Stimulated activated CD8-positive, alpha-beta memory T cell treated with anti-CD3 and anti-CD28 coated beads, Interleukin-15, amount 100 ng/mL, for 48 hours (primary cell): ENCODE measurements at regions not wholly inside any gene's neighbourhood (a gene's known extent, or its start where the extent isn't known, plus 50 kb on each side); places are given as distances from the start of the nearest gene placed in this dataset.

Experiments used
- DNase-seq, 2 donors: peaks; one replicate each; pipeline ENCODE4 v3.0.0-alpha.2; 2020; ENCODE audit warnings: low read depth in 2 of 2

- DNase-seq: no peak
These were observed 52.6 kb upstream of the PDE7B start for GRCh38 chr6:135798751-135799515.
